ENCODE measurements at regions not wholly inside any gene's neighbourhood (a gene's known extent, or its start where the extent isn't known, plus 50 kb on each side); places are given as distances from the start of the nearest gene placed in this dataset.

GRCh38 chr7:26005683-26006410 lies 146.2 kb upstream of the NFE2L3 start:
- TF ChIP-seq CTCF (conservative IDR thresholded peaks at IDR 0.05; ENCODE audit: low read depth, low read length) (no peak), EZH2phosphoT487 (IDR thresholded peaks at IDR 0.05; ENCODE audit: borderline replicate concordance, low read length) (no peak), EZH2 (IDR thresholded peaks at IDR 0.05; ENCODE audit: low read length, unreplicated experiment) (no peak)

Data from PC-3 (cell line).